ENCODE measurements at regions not wholly inside any gene's neighbourhood (a gene's known extent, or its start where the extent isn't known, plus 50 kb on each side); places are given as distances from the start of the nearest gene placed in this dataset.
"Not testable (repeated sequence)": the region's sequence is repeated elsewhere in the genome, so short reads cannot be mapped to it uniquely, and the experiment has no call there.

DNA sequence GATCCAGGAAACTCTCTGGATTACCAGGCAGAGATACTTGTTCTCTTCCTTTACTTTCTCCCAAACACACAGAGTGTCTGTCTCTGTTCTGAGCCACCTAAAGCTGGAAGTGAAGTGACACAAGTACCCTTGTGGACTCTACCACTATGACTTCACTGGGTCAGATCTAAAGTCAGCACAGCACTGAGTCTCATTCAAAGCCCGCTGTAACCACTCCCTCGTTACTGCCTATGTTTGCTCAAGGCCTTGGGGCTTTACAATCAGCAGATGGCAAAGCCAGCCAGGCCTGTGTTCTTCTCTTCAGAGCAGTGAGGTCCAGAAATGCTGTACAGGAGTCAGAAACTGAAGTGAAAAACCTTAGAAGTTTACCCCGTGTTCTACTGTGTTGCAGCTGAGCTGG, 588.3 kb upstream of the SEMA6D start:
- Mint-ChIP-seq H3K4me1 (no peaks in the 10 kb centered on the region), H3K9me3 (peaks cover 17% of the 10 kb centered on the region), H3K27ac (ENCODE audit: unreplicated experiment) (no peak overlapping the region), H3K27me3 (ENCODE audit: low read depth) (peaks cover under 1% of the 10 kb centered on the region), H3K36me3 (ENCODE audit: low read depth) (peaks cover 13% of the 10 kb centered on the region), H3K4me3 (no peak overlapping the region)
- TF ChIP-seq, protein P1, sequence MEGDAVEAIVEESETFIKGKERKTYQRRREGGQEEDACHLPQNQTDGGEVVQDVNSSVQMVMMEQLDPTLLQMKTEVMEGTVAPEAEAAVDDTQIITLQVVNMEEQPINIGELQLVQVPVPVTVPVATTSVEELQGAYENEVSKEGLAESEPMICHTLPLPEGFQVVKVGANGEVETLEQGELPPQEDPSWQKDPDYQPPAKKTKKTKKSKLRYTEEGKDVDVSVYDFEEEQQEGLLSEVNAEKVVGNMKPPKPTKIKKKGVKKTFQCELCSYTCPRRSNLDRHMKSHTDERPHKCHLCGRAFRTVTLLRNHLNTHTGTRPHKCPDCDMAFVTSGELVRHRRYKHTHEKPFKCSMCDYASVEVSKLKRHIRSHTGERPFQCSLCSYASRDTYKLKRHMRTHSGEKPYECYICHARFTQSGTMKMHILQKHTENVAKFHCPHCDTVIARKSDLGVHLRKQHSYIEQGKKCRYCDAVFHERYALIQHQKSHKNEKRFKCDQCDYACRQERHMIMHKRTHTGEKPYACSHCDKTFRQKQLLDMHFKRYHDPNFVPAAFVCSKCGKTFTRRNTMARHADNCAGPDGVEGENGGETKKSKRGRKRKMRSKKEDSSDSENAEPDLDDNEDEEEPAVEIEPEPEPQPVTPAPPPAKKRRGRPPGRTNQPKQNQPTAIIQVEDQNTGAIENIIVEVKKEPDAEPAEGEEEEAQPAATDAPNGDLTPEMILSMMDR (conservative IDR thresholded peaks at IDR 0.05): no peak
- no peak for DNase-seq (ENCODE audit: low read depth, low spot score)

DNA sequence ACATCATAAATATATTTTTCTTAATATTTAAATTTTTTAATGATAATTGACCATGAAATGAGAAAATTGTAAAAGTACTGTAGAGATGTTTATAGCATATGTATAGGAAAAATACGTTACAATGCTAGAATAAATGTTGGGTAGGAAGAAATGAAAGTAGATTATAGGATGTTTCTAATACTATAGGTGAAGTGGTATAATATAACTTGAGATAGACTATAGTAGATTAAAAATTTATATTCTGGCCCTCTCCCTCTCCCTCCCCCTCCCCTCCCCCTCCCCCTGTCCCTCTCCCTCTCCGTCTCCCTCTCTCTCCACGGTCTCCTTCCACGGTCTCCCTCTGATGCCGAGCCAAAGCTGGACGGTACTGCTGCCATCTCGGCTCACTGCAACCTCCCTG, 585.9 kb upstream of the SEMA6D start:
- peaks cover 20% of the 10 kb centered on the region for H3K9me3 Mint-ChIP-seq
- not testable (repeated sequence) for H3K4me3 Mint-ChIP-seq; H3K27me3 Mint-ChIP-seq (ENCODE audit: low read depth); H3K4me1 Mint-ChIP-seq; H3K27ac Mint-ChIP-seq (ENCODE audit: unreplicated experiment); DNase-seq (ENCODE audit: low read depth, low spot score)
- H3K36me3 Mint-ChIP-seq (ENCODE audit: low read depth): peaks cover 14% of the 10 kb centered on the region

DNA sequence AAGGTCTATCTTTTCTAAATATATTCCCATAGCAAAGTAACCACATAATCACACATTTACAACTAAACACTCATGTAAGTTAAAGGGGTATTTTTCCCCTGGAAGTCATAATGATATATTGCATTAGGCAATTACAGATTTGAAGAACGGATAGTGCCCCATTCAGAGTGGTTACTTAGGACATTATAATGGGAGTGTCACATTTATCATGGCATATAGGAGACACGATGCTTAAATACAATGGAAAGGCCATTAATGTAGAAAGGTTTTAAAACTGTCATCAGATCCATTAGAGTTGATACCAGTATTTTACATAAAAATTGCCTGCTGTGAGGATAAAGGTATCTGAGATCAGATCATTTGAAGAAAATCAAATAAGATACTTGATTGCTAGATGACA, 582.0 kb upstream of the SEMA6D start:
- no peak for DNase-seq (ENCODE audit: low read depth, low spot score)
- no peaks in the 10 kb centered on the region for H3K4me1 Mint-ChIP-seq
- peaks cover 2% of the 10 kb centered on the region for H3K27me3 Mint-ChIP-seq (ENCODE audit: low read depth)
- TF ChIP-seq, protein P1 (conservative IDR thresholded peaks at IDR 0.05): no peak
- H3K9me3 Mint-ChIP-seq: peaks cover 10% of the 10 kb centered on the region
- no peak overlapping the region for H3K4me3 Mint-ChIP-seq
- H3K27ac Mint-ChIP-seq (ENCODE audit: unreplicated experiment): no peak overlapping the region
- H3K36me3 Mint-ChIP-seq (ENCODE audit: low read depth): peaks cover 10% of the 10 kb centered on the region

DNA sequence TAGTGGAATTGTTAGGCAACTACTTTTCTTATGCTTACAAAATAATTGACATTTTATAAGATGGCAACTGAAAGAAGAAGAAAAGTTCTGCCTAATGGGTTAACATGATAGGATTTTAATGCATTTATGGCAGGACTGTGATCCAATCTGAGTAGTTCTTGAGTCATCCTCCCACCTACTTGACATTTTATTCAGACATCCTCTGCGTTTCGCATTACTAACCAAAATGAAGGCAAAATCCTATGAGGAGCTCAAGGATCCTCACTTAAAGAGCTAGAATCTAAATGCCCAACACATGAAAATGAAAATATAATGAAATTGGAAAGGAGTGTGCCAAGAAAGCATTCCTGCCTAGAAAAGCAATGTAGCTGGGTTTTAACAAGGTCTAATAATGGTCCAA, 581.1 kb upstream of the SEMA6D start:
- peaks cover 3% of the 10 kb centered on the region for H3K9me3 Mint-ChIP-seq

DNA sequence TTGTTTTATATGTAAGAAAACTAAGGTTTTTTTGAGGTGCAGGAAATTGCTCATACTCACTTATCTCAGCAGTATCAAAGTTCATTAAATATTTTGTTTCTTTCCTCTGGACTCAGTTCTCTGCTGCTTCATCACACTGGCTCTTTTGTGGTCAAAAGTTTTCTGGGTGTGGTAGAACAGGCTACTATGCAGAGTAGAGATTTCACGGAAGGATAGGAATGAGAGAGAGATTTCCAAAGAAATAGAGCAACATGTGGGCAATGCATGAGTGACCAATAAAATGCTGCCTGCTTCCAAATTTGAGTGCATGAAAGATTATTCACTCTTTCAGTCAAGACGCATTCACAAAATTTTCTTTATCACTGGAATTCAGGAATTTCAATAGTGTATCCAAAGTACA, 577.3 kb upstream of the SEMA6D start:
- no peaks in the 10 kb centered on the region for H3K4me1 Mint-ChIP-seq
- no peak overlapping the region for H3K27ac Mint-ChIP-seq (ENCODE audit: unreplicated experiment)
- H3K36me3 Mint-ChIP-seq (ENCODE audit: low read depth): no peaks in the 10 kb centered on the region
- no peak overlapping the region for H3K4me3 Mint-ChIP-seq
- peaks cover 2% of the 10 kb centered on the region for H3K27me3 Mint-ChIP-seq (ENCODE audit: low read depth)
- DNase-seq (ENCODE audit: low read depth, low spot score): no peak
- TF ChIP-seq, protein P1 (conservative IDR thresholded peaks at IDR 0.05): no peak
- no peaks in the 10 kb centered on the region for H3K9me3 Mint-ChIP-seq

More for the DNA sequence above, 581.1 kb upstream of the SEMA6D start:
- DNase-seq (ENCODE audit: low read depth, low spot score): no peak
- peaks cover 2% of the 10 kb centered on the region for H3K36me3 Mint-ChIP-seq (ENCODE audit: low read depth)
- TF ChIP-seq, protein P1 (conservative IDR thresholded peaks at IDR 0.05): no peak
- no peaks in the 10 kb centered on the region for H3K4me1 Mint-ChIP-seq
- H3K4me3 Mint-ChIP-seq: no peak overlapping the region
- peaks cover 2% of the 10 kb centered on the region for H3K27me3 Mint-ChIP-seq (ENCODE audit: low read depth)
- no peak overlapping the region for H3K27ac Mint-ChIP-seq (ENCODE audit: unreplicated experiment)

DNA sequence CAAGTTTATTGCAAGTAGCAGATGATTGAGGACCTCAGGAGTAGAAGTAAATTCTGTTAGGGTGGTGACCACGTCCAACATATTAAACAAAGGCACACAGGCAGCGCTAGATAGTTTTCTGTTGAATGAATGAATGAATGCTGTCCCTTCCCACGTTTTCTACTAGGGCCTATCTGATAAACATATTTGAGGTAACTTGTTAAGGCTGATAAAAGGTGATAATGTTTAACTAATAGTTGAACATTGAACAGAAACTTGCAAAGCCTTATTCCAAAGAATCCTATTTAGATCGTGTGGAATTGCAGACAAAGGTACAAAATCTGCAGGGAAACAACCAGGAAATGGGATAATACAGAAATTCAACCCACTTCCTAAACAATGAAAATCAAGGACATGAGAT, 559.5 kb upstream of the SEMA6D start:
- Mint-ChIP-seq H3K27ac (ENCODE audit: unreplicated experiment) (no peak overlapping the region), H3K27me3 (ENCODE audit: low read depth) (no peaks in the 10 kb centered on the region), H3K4me3 (no peak overlapping the region)

More for the DNA sequence above, 559.5 kb upstream of the SEMA6D start:
- H3K36me3 Mint-ChIP-seq (ENCODE audit: low read depth): no peaks in the 10 kb centered on the region
- H3K4me1 Mint-ChIP-seq: peaks cover 11% of the 10 kb centered on the region
- DNase-seq (ENCODE audit: low read depth, low spot score): no peak
- no peaks in the 10 kb centered on the region for H3K9me3 Mint-ChIP-seq
- TF ChIP-seq, protein P1 (conservative IDR thresholded peaks at IDR 0.05): no peak
